ENCODE measurements at regions not wholly inside any gene's neighbourhood (a gene's known extent, or its start where the extent isn't known, plus 50 kb on each side); places are given as distances from the start of the nearest gene placed in this dataset.

DNA sequence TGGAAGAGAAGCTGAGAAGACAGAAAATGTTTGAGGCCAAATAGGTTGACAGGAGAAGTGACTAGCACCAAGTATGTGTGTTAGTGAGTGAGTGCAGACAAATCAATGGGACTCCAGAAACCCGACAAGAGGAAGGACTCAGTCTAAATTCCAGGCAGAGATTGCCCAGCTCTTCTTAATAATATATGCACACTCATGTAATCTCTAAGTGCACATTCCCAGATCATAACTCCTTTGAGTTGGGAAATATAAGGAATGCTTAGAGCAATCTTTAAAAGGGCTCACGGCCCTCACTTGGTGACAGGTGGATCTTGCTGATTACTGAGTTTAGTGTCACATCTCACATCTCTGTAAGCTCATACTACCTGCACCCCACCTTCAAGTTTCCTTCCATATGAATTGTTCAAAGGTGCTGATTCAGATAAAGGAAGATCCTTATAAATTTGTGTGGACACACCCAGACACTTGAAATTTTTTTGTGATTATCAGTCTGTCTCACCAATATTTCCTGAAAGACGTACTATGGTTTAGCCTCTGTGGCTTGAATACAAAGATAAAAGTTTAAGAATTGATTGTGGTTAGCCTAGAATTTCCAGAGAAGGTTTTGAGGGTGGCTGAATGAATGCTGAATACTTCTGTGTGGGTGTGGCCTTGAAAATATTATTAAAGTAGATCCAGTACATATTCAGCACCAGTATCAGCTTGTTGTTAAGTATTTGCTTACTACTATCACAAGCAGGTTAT, 205.1 kb upstream of the UGT8 start:
- TF ChIP-seq POLR2A (IDR thresholded peaks at IDR 0.05) = no peak
- TF ChIP-seq, protein P1, sequence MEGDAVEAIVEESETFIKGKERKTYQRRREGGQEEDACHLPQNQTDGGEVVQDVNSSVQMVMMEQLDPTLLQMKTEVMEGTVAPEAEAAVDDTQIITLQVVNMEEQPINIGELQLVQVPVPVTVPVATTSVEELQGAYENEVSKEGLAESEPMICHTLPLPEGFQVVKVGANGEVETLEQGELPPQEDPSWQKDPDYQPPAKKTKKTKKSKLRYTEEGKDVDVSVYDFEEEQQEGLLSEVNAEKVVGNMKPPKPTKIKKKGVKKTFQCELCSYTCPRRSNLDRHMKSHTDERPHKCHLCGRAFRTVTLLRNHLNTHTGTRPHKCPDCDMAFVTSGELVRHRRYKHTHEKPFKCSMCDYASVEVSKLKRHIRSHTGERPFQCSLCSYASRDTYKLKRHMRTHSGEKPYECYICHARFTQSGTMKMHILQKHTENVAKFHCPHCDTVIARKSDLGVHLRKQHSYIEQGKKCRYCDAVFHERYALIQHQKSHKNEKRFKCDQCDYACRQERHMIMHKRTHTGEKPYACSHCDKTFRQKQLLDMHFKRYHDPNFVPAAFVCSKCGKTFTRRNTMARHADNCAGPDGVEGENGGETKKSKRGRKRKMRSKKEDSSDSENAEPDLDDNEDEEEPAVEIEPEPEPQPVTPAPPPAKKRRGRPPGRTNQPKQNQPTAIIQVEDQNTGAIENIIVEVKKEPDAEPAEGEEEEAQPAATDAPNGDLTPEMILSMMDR (IDR thresholded peaks at IDR 0.05) = no peak
